ENCODE measurements at regions not wholly inside any gene's neighbourhood (a gene's known extent, or its start where the extent isn't known, plus 50 kb on each side); places are given as distances from the start of the nearest gene placed in this dataset.
"Not testable (repeated sequence)": the region's sequence is repeated elsewhere in the genome, so short reads cannot be mapped to it uniquely, and the experiment has no call there.

DNA sequence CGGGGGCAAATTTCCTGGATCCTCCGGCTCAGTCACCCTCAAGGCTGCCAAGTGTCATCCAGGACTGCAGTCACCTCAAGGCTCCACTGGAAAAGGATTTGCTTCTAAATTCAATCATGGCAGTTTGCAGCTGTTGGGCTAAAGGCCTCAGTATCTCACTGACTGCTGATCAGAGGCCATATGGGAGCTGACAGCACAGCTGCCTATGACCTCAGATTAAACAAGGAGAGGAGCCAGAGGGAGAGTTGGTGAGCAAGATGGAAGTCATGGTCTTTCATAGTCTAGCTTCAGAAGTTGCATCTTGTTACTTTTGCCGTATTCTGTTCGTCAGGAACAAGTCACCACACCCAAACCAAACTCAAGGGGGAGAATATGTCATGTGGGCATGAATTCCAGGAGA lies 849.7 kb downstream of the UQCRFS1 start:
- H3K9me3 Mint-ChIP-seq (ENCODE audit: low read depth, unreplicated experiment) = peaks cover 8% of the 10 kb centered on the region

GRCh38 chr19:28359431-28360414 lies 853.2 kb downstream of the UQCRFS1 start:
- no peak overlapping the region for H3K27ac Mint-ChIP-seq (ENCODE audit: unreplicated experiment)
- peaks cover 8% of the 10 kb centered on the region for H3K9me3 Mint-ChIP-seq (ENCODE audit: low read depth, unreplicated experiment)
- intact Hi-C loops (cut with micrococcal nuclease; ENCODE audit: unreplicated experiment) = no loop called here
- H3K36me3 Mint-ChIP-seq (ENCODE audit: insufficient read depth, unreplicated experiment) = no peaks in the 10 kb centered on the region
- CTCF ChIA-PET = no interaction called here
- no peaks in the 10 kb centered on the region for H3K4me1 Mint-ChIP-seq (ENCODE audit: low read depth, unreplicated experiment)
- DNase-seq = no peak
- BruUV-seq (replicated peaks) = no TSS peak
- TF ChIP-seq CTCF (IDR thresholded peaks at IDR 0.05; ENCODE audit: unreplicated experiment) = no peak
- H3K27me3 Mint-ChIP-seq (ENCODE audit: unreplicated experiment) = no peaks in the 10 kb centered on the region
- H3K4me3 Mint-ChIP-seq (ENCODE audit: low read depth, unreplicated experiment) = no peak overlapping the region

More for the DNA sequence above, 849.7 kb downstream of the UQCRFS1 start:
- H3K27ac Mint-ChIP-seq (ENCODE audit: unreplicated experiment) = no peak overlapping the region
- no TSS peak for BruUV-seq (replicated peaks)
- no peaks in the 10 kb centered on the region for H3K4me1 Mint-ChIP-seq (ENCODE audit: low read depth, unreplicated experiment)
- H3K36me3 Mint-ChIP-seq (ENCODE audit: insufficient read depth, unreplicated experiment) = no peaks in the 10 kb centered on the region
- H3K27me3 Mint-ChIP-seq (ENCODE audit: unreplicated experiment) = no peaks in the 10 kb centered on the region
- CTCF ChIA-PET = no interaction called here
- TF ChIP-seq CTCF (IDR thresholded peaks at IDR 0.05; ENCODE audit: unreplicated experiment) = no peak
- intact Hi-C loops (cut with micrococcal nuclease; ENCODE audit: unreplicated experiment) = no loop called here
- DNase-seq = no peak
- H3K4me3 Mint-ChIP-seq (ENCODE audit: low read depth, unreplicated experiment) = no peak overlapping the region

- Mint-ChIP-seq H3K4me1 (ENCODE audit: low read depth, unreplicated experiment) (no peaks in the 10 kb centered on the region), H3K27me3 (ENCODE audit: unreplicated experiment) (no peaks in the 10 kb centered on the region), H3K36me3 (ENCODE audit: insufficient read depth, unreplicated experiment) (no peaks in the 10 kb centered on the region), H3K9me3 (ENCODE audit: low read depth, unreplicated experiment) (peaks cover 8% of the 10 kb centered on the region), H3K27ac (ENCODE audit: unreplicated experiment) (no peak overlapping the region), H3K4me3 (ENCODE audit: low read depth, unreplicated experiment) (no peak overlapping the region)
- DNase-seq = no peak
- TF ChIP-seq CTCF (IDR thresholded peaks at IDR 0.05; ENCODE audit: unreplicated experiment) = no peak
- BruUV-seq (replicated peaks) = no TSS peak
- CTCF ChIA-PET = no interaction called here
- intact Hi-C loops (cut with micrococcal nuclease; ENCODE audit: unreplicated experiment) = no loop called here
Measured at GRCh38 chr19:28358633-28359032, 854.3 kb downstream of the UQCRFS1 start.

- CTCF ChIA-PET = no interaction called here
- intact Hi-C loops (cut with micrococcal nuclease; ENCODE audit: unreplicated experiment) = no loop called here
- TF ChIP-seq CTCF (IDR thresholded peaks at IDR 0.05; ENCODE audit: unreplicated experiment) = no peak
- no peak overlapping the region for H3K27ac Mint-ChIP-seq (ENCODE audit: unreplicated experiment)
- H3K9me3 Mint-ChIP-seq (ENCODE audit: low read depth, unreplicated experiment) = peaks cover 4% of the 10 kb centered on the region
- no peaks in the 10 kb centered on the region for H3K36me3 Mint-ChIP-seq (ENCODE audit: insufficient read depth, unreplicated experiment)
- BruUV-seq (replicated peaks) = no TSS peak
- no peak for DNase-seq
- H3K4me3 Mint-ChIP-seq (ENCODE audit: low read depth, unreplicated experiment) = no peak overlapping the region
- no peaks in the 10 kb centered on the region for H3K27me3 Mint-ChIP-seq (ENCODE audit: unreplicated experiment)
- H3K4me1 Mint-ChIP-seq (ENCODE audit: low read depth, unreplicated experiment) = no peaks in the 10 kb centered on the region
Measured at GRCh38 chr19:28351761-28352160, 861.2 kb downstream of the UQCRFS1 start.

DNA sequence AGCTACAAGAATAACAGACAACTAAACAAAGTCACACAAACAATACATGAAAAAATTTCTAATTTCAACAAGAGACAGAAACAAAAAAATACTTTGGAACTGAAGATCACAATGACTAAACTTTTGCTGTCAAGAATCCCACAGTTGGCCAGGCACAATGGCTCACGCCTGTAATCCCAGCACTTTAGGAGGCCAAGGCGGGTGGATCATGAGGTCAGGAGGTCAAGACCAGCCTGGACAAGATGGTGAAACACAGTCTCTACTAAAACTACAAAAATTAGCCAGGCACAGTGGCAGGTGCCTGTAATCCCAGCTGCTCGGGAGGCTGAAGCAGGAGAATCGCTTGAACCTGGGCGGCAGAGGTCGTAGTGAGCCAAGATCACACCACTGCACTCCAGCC lies 861.6 kb downstream of the UQCRFS1 start:
- BruUV-seq (replicated peaks); intact Hi-C loops (cut with micrococcal nuclease; ENCODE audit: unreplicated experiment); H3K4me3 Mint-ChIP-seq (ENCODE audit: low read depth, unreplicated experiment); DNase-seq; H3K27ac Mint-ChIP-seq (ENCODE audit: unreplicated experiment); H3K36me3 Mint-ChIP-seq (ENCODE audit: insufficient read depth, unreplicated experiment); CTCF ChIA-PET; H3K4me1 Mint-ChIP-seq (ENCODE audit: low read depth, unreplicated experiment); H3K9me3 Mint-ChIP-seq (ENCODE audit: low read depth, unreplicated experiment); H3K27me3 Mint-ChIP-seq (ENCODE audit: unreplicated experiment): not testable (repeated sequence)

All from Calu3 (cell line).